Upper lobe of left lung (tissue), 6 donors: ENCODE measurements at regions not wholly inside any gene's neighbourhood (a gene's known extent, or its start where the extent isn't known, plus 50 kb on each side); places are given as distances from the start of the nearest gene placed in this dataset.
"Not testable (repeated sequence)": the region's sequence is repeated elsewhere in the genome, so short reads cannot be mapped to it uniquely, and the experiment has no call there.

Source experiments
- ATAC-seq, 2 donors: fragments of 200-7000 bp; cut with Tn5 transposase; one replicate each; pipeline ENCODE4 v1.9.1; 2022; ENCODE audit warnings: mild to moderate bottlenecking in 2 of 2, moderate library complexity in 2 of 2; ENCODE audit not compliant: low FRiP score in 2 of 2
- DNase-seq, 2 donors: peaks; one replicate each; pipeline ENCODE4 v3.0.0-alpha.2; 2019 to 2020
- H3K27ac ChIP-seq, 4 donors: fragments of 200-600 bp; sonication (generic); one replicate each; pipeline ENCODE4 v1.5.1; 2016 to 2019
- H3K27me3 ChIP-seq, 4 donors: fragments of 200-600 bp; sonication (generic); one replicate each; pipeline ENCODE4 v1.5.1; 2017 to 2019
- H3K36me3 ChIP-seq, 4 donors: fragments of 200-600 bp; sonication (generic); one replicate each; pipeline ENCODE4 v1.5.1; 2016 to 2019
- H3K4me1 ChIP-seq, 4 donors: fragments of 200-600 bp; sonication (generic); one replicate each; pipeline ENCODE4 v1.5.1; 2018 to 2019
- H3K4me3 ChIP-seq, 4 donors: fragments of 200-600 bp; sonication (generic); one replicate each; pipeline ENCODE4 v1.5.1; 2017 to 2019; ENCODE audit warnings: mild to moderate bottlenecking in 2 of 4, moderate library complexity in 1 of 4
- H3K9me3 ChIP-seq, 4 donors: fragments of 200-600 bp; sonication (generic); one replicate each; pipeline ENCODE4 v1.5.1; 2018 to 2019
- EP300 ChIP-seq, 4 donors: sonication (generic); formaldehyde crosslinking; IDR thresholded peaks; one replicate each; pipeline ENCODE4 v1.5.1; 2017; ENCODE audit warnings: antibody characterized with exemption in 4 of 4, control low read depth in 2 of 4
- POLR2A ChIP-seq, 4 donors: fragments of 450-650 bp; IDR thresholded peaks; one replicate each; pipeline ENCODE4 v1.5.1; 2016 to 2017; ENCODE audit warnings: antibody characterized with exemption in 4 of 4, mild to moderate bottlenecking in 2 of 4
- POLR2AphosphoS5 ChIP-seq, 2 donors: sonication (generic); formaldehyde crosslinking; IDR thresholded peaks; one replicate each; pipeline ENCODE4 v1.5.1; 2017; ENCODE audit warnings: antibody characterized with exemption in 2 of 2
- WGBS, 2 donors: methylation state at CpG; one replicate each; pipeline ENCODE4 v1.1.5; 2017 to 2018; 5-methylcytosine and 5-hydroxymethylcytosine counted together
- TF ChIP-seq, protein P1 (sequence below), 6 experiments: fragments of 450-650 bp in 4 of 6; fragments of 200-600 bp in 2 of 6; sonication (generic) in 2 of 6; IDR thresholded peaks; one replicate each; pipeline ENCODE4 v1.5.1; 2016 to 2019; ENCODE audit warnings: antibody characterized with exemption in 6 of 6
- donor health status: DM: no; HTN: no; CAD: no; lungs with moderate emphysema.
- donor health status: DM: no; HTN: yes; CAD: no; lungs with severe emphysema.

GRCh38 chr10:100632027-100632426, 96.3 kb downstream of the HIF1AN start:
- TF ChIP-seq POLR2AphosphoS5 (IDR thresholded peaks at IDR 0.05) (no peak), EP300 (IDR thresholded peaks at IDR 0.05) (no peak), POLR2A (IDR thresholded peaks at IDR 0.05) (no peak)
- TF ChIP-seq, protein P1, sequence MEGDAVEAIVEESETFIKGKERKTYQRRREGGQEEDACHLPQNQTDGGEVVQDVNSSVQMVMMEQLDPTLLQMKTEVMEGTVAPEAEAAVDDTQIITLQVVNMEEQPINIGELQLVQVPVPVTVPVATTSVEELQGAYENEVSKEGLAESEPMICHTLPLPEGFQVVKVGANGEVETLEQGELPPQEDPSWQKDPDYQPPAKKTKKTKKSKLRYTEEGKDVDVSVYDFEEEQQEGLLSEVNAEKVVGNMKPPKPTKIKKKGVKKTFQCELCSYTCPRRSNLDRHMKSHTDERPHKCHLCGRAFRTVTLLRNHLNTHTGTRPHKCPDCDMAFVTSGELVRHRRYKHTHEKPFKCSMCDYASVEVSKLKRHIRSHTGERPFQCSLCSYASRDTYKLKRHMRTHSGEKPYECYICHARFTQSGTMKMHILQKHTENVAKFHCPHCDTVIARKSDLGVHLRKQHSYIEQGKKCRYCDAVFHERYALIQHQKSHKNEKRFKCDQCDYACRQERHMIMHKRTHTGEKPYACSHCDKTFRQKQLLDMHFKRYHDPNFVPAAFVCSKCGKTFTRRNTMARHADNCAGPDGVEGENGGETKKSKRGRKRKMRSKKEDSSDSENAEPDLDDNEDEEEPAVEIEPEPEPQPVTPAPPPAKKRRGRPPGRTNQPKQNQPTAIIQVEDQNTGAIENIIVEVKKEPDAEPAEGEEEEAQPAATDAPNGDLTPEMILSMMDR (IDR thresholded peaks at IDR 0.05) = no peak
- no peaks in the 10 kb centered on the region for H3K27me3 ChIP-seq
- H3K4me1 ChIP-seq = no peaks in the 10 kb centered on the region
- ATAC-seq = no peak
- no peak for DNase-seq
- WGBS, 2 donors = 50 to 53% methylated on average over 1 of the region's 1 CpG
- H3K4me3 ChIP-seq = no peak overlapping the region
- H3K36me3 ChIP-seq = no peaks in the 10 kb centered on the region
- H3K9me3 ChIP-seq = no peaks in the 10 kb centered on the region
- no peak overlapping the region for H3K27ac ChIP-seq

DNA sequence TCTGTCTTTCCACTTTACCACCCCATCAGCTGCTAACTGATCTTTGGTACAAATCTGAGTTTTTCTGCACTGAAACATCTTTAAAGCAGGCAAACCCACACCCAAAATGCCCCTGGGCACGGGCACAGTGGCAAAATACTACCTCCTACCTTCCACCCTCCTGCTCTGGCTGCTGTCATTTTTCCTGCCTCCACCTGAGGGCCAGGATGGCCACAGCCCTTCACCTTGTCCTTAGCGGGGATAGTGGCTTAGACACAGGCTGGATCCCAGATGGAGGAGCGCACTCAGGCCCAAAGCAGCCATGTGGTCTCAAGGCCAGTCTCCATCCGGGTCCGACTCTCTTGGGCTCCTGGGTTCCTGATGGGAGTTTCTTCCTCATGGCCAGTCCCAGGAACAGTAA, 98.3 kb downstream of the HIF1AN start:
- Histone ChIP-seq H3K27ac (no peak overlapping the region), H3K27me3 (no peaks in the 10 kb centered on the region), H3K9me3 (no peaks in the 10 kb centered on the region), H3K4me1 (no peaks in the 10 kb centered on the region), H3K36me3 (no peaks in the 10 kb centered on the region), H3K4me3 (no peak overlapping the region)
- DNase-seq = no peak
- TF ChIP-seq, protein P1 (IDR thresholded peaks at IDR 0.05) = no peak
- TF ChIP-seq POLR2AphosphoS5 (IDR thresholded peaks at IDR 0.05) = no peak
- TF ChIP-seq POLR2A (IDR thresholded peaks at IDR 0.05) = no peak
- no peak for TF ChIP-seq EP300 (IDR thresholded peaks at IDR 0.05)
- WGBS, 2 donors = 52 to 70% methylated on average over 3 to 5 of the region's 5 CpGs
- no peak for ATAC-seq

DNA sequence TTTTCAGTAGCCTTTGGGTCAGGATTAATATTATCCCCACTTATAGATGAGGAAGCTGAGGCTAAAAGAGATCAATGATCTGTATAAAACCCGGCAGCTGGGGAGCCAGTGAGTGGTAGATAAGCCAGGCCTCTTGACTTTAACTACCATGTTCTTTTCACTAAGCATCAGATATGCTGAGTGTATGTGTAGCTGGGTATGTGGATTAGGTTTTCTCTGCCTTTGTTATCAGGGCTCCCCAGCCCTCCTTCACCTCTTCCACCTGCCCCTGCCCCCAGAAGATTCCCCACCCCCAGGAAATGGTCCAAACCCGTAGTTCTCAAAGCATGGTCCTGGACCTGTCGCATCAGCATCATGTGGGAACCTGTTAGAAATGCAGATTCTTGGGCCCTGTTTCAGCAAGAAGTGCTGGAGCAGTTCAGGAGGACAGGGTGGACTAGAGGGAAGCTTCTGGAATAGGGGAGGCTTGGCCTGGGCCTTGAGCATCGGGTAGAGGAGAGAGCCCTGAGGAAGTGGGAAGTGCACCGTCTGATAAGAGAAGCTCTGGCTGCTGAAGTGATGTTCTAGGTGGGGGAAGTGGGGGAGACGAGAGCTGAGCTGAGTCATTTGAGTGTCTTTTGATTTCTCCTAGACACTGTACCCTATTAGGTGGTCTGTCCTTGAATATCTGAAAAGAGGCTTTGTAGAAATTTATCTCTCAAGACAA, 101.3 kb downstream of the HIF1AN start:
- H3K27me3 ChIP-seq = no peaks in the 10 kb centered on the region
- no peak for TF ChIP-seq POLR2AphosphoS5 (IDR thresholded peaks at IDR 0.05)
- TF ChIP-seq EP300 (IDR thresholded peaks at IDR 0.05) = no peak
- TF ChIP-seq, protein P1 (IDR thresholded peaks at IDR 0.05) = no peak
- TF ChIP-seq POLR2A (IDR thresholded peaks at IDR 0.05) = no peak
- H3K9me3 ChIP-seq = no peaks in the 10 kb centered on the region
- no peaks in the 10 kb centered on the region for H3K4me1 ChIP-seq
- no peaks in the 10 kb centered on the region for H3K36me3 ChIP-seq
- H3K4me3 ChIP-seq = no peak overlapping the region
- H3K27ac ChIP-seq = no peak overlapping the region
- ATAC-seq = peak in 1 of 2 donors; percentile 23
- no peak for DNase-seq
- WGBS, 2 donors = 35% methylated on average over 5 to 6 of the region's 6 CpGs

- H3K27me3 ChIP-seq = no peaks in the 10 kb centered on the region
- WGBS, 2 donors = 0 to 16% methylated on average over 1 to 9 of the region's 9 CpGs
- H3K9me3 ChIP-seq = no peaks in the 10 kb centered on the region
- no peak overlapping the region for H3K27ac ChIP-seq
- ATAC-seq (no peak), DNase-seq (no peak)
- no peaks in the 10 kb centered on the region for H3K4me1 ChIP-seq
- H3K36me3 ChIP-seq = no peaks in the 10 kb centered on the region
- TF ChIP-seq POLR2AphosphoS5 (IDR thresholded peaks at IDR 0.05) = no peak
- TF ChIP-seq POLR2A (IDR thresholded peaks at IDR 0.05) = no peak
- TF ChIP-seq, protein P1 (IDR thresholded peaks at IDR 0.05) = peak in 3 of 6 experiments; percentile 11 to 22 (median 15)
- H3K4me3 ChIP-seq = no peak overlapping the region
Measured at GRCh38 chr10:100637785-100638184, 102.0 kb downstream of the HIF1AN start.

- H3K4me1 ChIP-seq, H3K27ac ChIP-seq, H3K4me3 ChIP-seq, H3K36me3 ChIP-seq, H3K27me3 ChIP-seq, DNase-seq, ATAC-seq, H3K9me3 ChIP-seq: not testable (repeated sequence)
- WGBS, 2 donors = 84 to 87% methylated on average over 6 of the region's 6 CpGs
Measured at GRCh38 chr10:100638969-100639368, 103.2 kb downstream of the HIF1AN start.
